OCI-LY7 (cell line): ENCODE measurements at regions not wholly inside any gene's neighbourhood (a gene's known extent, or its start where the extent isn't known, plus 50 kb on each side); places are given as distances from the start of the nearest gene placed in this dataset.

ENCODE experiments used
- CTCF ChIP-seq: fragments of 200-600 bp; sonication (generic); conservative IDR thresholded peaks from 2 replicates; pipeline ENCODE4 v1.5.1; 2014; ENCODE audit warnings: mild to moderate bottlenecking, antibody characterized with exemption, low read length, moderate library complexity, mixed read lengths
- EZH2phosphoT487 ChIP-seq: fragments of 200-600 bp; sonication (generic); IDR thresholded peaks from 2 replicates; pipeline ENCODE4 v1.6.1; 2018; ENCODE audit warnings: low read depth, borderline replicate concordance, mild to moderate bottlenecking, mixed run types, antibody characterized with exemption, low read length, moderate library complexity, mixed read lengths

GRCh38 chr12:116661341-116661740 lies 76.5 kb downstream of the SPRING1 start:
- TF ChIP-seq CTCF (no peak), EZH2phosphoT487 (no peak)
